ENCODE measurements at regions not wholly inside any gene's neighbourhood (a gene's known extent, or its start where the extent isn't known, plus 50 kb on each side); places are given as distances from the start of the nearest gene placed in this dataset.

DNA sequence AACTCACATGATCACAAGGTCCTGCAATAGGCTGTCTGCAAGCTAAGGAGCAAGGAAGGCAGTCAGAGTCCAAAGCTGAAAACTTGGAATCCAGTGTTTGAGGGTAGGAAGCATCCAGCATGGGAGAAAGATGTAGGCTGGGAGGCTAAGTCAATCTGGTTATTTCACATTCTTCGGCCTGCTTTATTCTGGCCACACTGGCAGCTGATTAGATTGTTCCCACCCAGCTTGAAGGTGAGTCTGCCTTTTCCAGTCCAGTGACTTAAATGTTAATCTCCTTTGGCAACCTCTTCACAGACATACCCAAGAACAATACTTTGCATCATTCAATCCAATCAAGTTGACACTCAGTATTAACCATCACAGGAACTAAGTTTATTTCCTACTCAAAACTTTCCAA, 453.4 kb downstream of the TLE4 start:
- no peak overlapping the region for H3K4me3 Mint-ChIP-seq
- TF ChIP-seq, protein P1, sequence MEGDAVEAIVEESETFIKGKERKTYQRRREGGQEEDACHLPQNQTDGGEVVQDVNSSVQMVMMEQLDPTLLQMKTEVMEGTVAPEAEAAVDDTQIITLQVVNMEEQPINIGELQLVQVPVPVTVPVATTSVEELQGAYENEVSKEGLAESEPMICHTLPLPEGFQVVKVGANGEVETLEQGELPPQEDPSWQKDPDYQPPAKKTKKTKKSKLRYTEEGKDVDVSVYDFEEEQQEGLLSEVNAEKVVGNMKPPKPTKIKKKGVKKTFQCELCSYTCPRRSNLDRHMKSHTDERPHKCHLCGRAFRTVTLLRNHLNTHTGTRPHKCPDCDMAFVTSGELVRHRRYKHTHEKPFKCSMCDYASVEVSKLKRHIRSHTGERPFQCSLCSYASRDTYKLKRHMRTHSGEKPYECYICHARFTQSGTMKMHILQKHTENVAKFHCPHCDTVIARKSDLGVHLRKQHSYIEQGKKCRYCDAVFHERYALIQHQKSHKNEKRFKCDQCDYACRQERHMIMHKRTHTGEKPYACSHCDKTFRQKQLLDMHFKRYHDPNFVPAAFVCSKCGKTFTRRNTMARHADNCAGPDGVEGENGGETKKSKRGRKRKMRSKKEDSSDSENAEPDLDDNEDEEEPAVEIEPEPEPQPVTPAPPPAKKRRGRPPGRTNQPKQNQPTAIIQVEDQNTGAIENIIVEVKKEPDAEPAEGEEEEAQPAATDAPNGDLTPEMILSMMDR (IDR thresholded peaks at IDR 0.05) = no peak

DNA sequence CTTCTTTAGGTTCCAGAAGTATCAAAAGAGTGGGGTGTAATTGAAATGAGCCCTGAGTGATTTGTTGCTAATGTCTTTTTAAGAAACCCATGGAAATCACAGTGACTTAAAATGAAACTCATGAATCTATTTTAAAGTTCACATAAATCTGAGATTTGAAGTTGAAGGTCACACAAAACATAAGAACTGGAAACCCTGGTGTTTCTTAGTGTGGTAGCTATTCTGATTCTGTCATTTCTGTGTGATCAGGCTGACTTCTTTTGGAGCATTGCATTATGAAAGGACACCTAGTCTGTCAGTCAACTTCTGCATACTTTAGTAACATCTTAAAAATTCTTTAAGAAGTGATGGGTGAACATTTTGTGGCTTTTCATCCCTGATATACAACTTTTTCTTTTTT, 448.8 kb downstream of the TLE4 start:
- no peak for DNase-seq
- CTCF ChIA-PET = no interaction called here
- H3K36me3 ChIP-seq (ENCODE audit: insufficient read depth, low read length) = no peaks in the 10 kb centered on the region

More for the DNA sequence above, 453.4 kb downstream of the TLE4 start:
- no peaks in the 10 kb centered on the region for H3K4me1 Mint-ChIP-seq (ENCODE audit: low read depth)
- H3K36me3 Mint-ChIP-seq (ENCODE audit: low read depth) = no peaks in the 10 kb centered on the region
- Histone ChIP-seq H3K36me3 (ENCODE audit: insufficient read depth, low read length) (no peaks in the 10 kb centered on the region), H3K9me3 (ENCODE audit: control insufficient read depth in 1 of 2, insufficient read depth in 1 of 2, low read length in 2 of 2) (no peaks in the 10 kb centered on the region), H3K4me3 (ENCODE audit: low read length) (no peak overlapping the region), H3K27me3 (ENCODE audit: control insufficient read depth in 1 of 2, insufficient read depth in 2 of 2, low read length in 2 of 2) (no peaks in the 10 kb centered on the region), H3K27ac (ENCODE audit: low read depth in 1 of 2, low read length in 2 of 2) (no peak overlapping the region), H3K4me1 (ENCODE audit: insufficient read depth, low read length) (no peaks in the 10 kb centered on the region)
- no peak for ATAC-seq (ENCODE audit: poor library complexity)
- no peak overlapping the region for H3K27ac Mint-ChIP-seq
- ChIA-PET POLR2A (no interaction called here), CTCF (no interaction called here)
- no peaks in the 10 kb centered on the region for H3K27me3 Mint-ChIP-seq
- intact Hi-C loops (cut with DNase I, micrococcal nuclease) = no loop called here
- DNase-seq = no peak
- no peaks in the 10 kb centered on the region for H3K9me3 Mint-ChIP-seq

GRCh38 chr9:80020056-80020455, 448.3 kb downstream of the TLE4 start:
- Mint-ChIP-seq H3K27me3 (no peaks in the 10 kb centered on the region), H3K4me1 (ENCODE audit: low read depth) (no peaks in the 10 kb centered on the region), H3K4me3 (no peak overlapping the region), H3K36me3 (ENCODE audit: low read depth) (no peaks in the 10 kb centered on the region), H3K9me3 (no peaks in the 10 kb centered on the region), H3K27ac (no peak overlapping the region)
- no peaks in the 10 kb centered on the region for H3K9me3 ChIP-seq (ENCODE audit: control insufficient read depth in 1 of 2, insufficient read depth in 1 of 2, low read length in 2 of 2)
- H3K27me3 ChIP-seq (ENCODE audit: control insufficient read depth in 1 of 2, insufficient read depth in 2 of 2, low read length in 2 of 2) = no peaks in the 10 kb centered on the region
- no peak overlapping the region for H3K4me3 ChIP-seq (ENCODE audit: low read length)
- no peaks in the 10 kb centered on the region for H3K4me1 ChIP-seq (ENCODE audit: insufficient read depth, low read length)
- no peak for ATAC-seq (ENCODE audit: poor library complexity)
- intact Hi-C loops (cut with DNase I, micrococcal nuclease) = no loop called here
- no peaks in the 10 kb centered on the region for H3K36me3 ChIP-seq (ENCODE audit: insufficient read depth, low read length)
- no peak overlapping the region for H3K27ac ChIP-seq (ENCODE audit: low read depth in 1 of 2, low read length in 2 of 2)
- ChIA-PET POLR2A (interaction anchor here (0.7 kb wide), 1 partner anchor 29 kb away, joined by 3 read pairs; no protein-coding TSS in a partner anchor), CTCF (no interaction called here)
- TF ChIP-seq, protein P1 (IDR thresholded peaks at IDR 0.05) = no peak
- DNase-seq = no peak

More for the DNA sequence above, 448.8 kb downstream of the TLE4 start:
- no peaks in the 10 kb centered on the region for H3K36me3 Mint-ChIP-seq (ENCODE audit: low read depth)
- no peaks in the 10 kb centered on the region for H3K27me3 Mint-ChIP-seq
- H3K9me3 Mint-ChIP-seq = no peaks in the 10 kb centered on the region
- H3K4me1 Mint-ChIP-seq (ENCODE audit: low read depth) = no peaks in the 10 kb centered on the region
- POLR2A ChIA-PET = no interaction called here
- no peaks in the 10 kb centered on the region for H3K27me3 ChIP-seq (ENCODE audit: control insufficient read depth in 1 of 2, insufficient read depth in 2 of 2, low read length in 2 of 2)
- H3K4me3 ChIP-seq (ENCODE audit: low read length) = no peak overlapping the region
- TF ChIP-seq, protein P1 (IDR thresholded peaks at IDR 0.05) = no peak
- H3K9me3 ChIP-seq (ENCODE audit: control insufficient read depth in 1 of 2, insufficient read depth in 1 of 2, low read length in 2 of 2) = no peaks in the 10 kb centered on the region
- ATAC-seq (ENCODE audit: poor library complexity) = no peak
- no peak overlapping the region for H3K27ac Mint-ChIP-seq
- intact Hi-C loops (cut with DNase I, micrococcal nuclease) = no loop called here
- no peaks in the 10 kb centered on the region for H3K4me1 ChIP-seq (ENCODE audit: insufficient read depth, low read length)
- H3K27ac ChIP-seq (ENCODE audit: low read depth in 1 of 2, low read length in 2 of 2) = no peak overlapping the region
- no peak overlapping the region for H3K4me3 Mint-ChIP-seq

Data from CD4-positive, alpha-beta T cell (primary cell).